ENCODE measurements at regions not wholly inside any gene's neighbourhood (a gene's known extent, or its start where the extent isn't known, plus 50 kb on each side); places are given as distances from the start of the nearest gene placed in this dataset.

Small RNA genes lying in the stretch of these regions (small RNA-seq; reads per million reads assigned to genes)
- 0 reads per million in 3 experiments for gene AC239800.3
- 0 reads per million in 3 experiments for gene HIST2H3PS2
- 0 reads per million in 3 experiments for gene RNU1-114P
- 0 reads per million in 3 experiments for gene RNU1-143P
- 0 reads per million in 3 experiments for gene RNU1-92P
- 1.7 to 21.4 (median 2.0) reads per million in 3 experiments for gene RNVU1-17
- 0 reads per million in 3 experiments for gene RNVU1-18

Data from neural cell (in vitro differentiated cells).